ENCODE measurements at regions not wholly inside any gene's neighbourhood (a gene's known extent, or its start where the extent isn't known, plus 50 kb on each side); places are given as distances from the start of the nearest gene placed in this dataset.

DNA sequence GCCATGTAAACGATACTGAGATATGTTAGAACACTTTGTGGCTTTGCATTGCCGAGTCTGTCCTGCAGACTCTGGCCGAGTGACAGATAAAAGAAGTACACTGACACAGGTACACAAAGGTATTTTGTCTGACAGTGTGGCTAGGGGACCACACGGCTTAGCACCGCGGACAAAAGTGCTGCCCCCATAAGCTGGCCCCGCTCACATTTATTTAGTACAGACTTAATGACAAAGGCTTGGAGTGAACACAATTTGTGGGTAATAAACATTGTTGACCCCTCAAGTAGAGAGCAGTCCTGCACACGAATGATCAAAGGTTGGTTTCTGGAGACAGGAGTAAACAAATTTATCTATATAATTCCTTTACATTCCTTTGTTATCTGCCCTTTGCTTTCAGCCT, 976.8 kb downstream of the TRAM1L1 start:
- Mint-ChIP-seq H3K27me3 (ENCODE audit: insufficient read depth, low read depth, poor library complexity) (peaks cover 2% of the 10 kb centered on the region), H3K9me3 (no peaks in the 10 kb centered on the region; the same call in 2 of the 3 replicates), H3K4me1 (no peaks in the 10 kb centered on the region), H3K36me3 (ENCODE audit: low read depth) (no peaks in the 10 kb centered on the region), H3K4me3 (no peak overlapping the region), H3K27ac (no peak overlapping the region)
- DNase-seq (ENCODE audit: low spot score) (no peak), ATAC-seq (no peak)
- no peak overlapping the region for H2AFZ ChIP-seq
- no peaks in the 10 kb centered on the region for H3K79me2 ChIP-seq (replicated peaks; ENCODE audit: insufficient read depth)
- no peaks in the 10 kb centered on the region for H4K20me1 ChIP-seq (replicated peaks; ENCODE audit: insufficient read depth)
- TF ChIP-seq ZNF114 (CRISPR knock-in tag; IDR thresholded peaks at IDR 0.05) (no peak), STAT1 (IDR thresholded peaks at IDR 0.05; ENCODE audit: unreplicated experiment) (no peak), ZNF331 (CRISPR knock-in tag; IDR thresholded peaks at IDR 0.05; ENCODE audit: low read depth) (no peak), POLR2AphosphoS5 (IDR thresholded peaks at IDR 0.05; ENCODE audit: low read depth) (no peak)
- TF ChIP-seq, protein P1, sequence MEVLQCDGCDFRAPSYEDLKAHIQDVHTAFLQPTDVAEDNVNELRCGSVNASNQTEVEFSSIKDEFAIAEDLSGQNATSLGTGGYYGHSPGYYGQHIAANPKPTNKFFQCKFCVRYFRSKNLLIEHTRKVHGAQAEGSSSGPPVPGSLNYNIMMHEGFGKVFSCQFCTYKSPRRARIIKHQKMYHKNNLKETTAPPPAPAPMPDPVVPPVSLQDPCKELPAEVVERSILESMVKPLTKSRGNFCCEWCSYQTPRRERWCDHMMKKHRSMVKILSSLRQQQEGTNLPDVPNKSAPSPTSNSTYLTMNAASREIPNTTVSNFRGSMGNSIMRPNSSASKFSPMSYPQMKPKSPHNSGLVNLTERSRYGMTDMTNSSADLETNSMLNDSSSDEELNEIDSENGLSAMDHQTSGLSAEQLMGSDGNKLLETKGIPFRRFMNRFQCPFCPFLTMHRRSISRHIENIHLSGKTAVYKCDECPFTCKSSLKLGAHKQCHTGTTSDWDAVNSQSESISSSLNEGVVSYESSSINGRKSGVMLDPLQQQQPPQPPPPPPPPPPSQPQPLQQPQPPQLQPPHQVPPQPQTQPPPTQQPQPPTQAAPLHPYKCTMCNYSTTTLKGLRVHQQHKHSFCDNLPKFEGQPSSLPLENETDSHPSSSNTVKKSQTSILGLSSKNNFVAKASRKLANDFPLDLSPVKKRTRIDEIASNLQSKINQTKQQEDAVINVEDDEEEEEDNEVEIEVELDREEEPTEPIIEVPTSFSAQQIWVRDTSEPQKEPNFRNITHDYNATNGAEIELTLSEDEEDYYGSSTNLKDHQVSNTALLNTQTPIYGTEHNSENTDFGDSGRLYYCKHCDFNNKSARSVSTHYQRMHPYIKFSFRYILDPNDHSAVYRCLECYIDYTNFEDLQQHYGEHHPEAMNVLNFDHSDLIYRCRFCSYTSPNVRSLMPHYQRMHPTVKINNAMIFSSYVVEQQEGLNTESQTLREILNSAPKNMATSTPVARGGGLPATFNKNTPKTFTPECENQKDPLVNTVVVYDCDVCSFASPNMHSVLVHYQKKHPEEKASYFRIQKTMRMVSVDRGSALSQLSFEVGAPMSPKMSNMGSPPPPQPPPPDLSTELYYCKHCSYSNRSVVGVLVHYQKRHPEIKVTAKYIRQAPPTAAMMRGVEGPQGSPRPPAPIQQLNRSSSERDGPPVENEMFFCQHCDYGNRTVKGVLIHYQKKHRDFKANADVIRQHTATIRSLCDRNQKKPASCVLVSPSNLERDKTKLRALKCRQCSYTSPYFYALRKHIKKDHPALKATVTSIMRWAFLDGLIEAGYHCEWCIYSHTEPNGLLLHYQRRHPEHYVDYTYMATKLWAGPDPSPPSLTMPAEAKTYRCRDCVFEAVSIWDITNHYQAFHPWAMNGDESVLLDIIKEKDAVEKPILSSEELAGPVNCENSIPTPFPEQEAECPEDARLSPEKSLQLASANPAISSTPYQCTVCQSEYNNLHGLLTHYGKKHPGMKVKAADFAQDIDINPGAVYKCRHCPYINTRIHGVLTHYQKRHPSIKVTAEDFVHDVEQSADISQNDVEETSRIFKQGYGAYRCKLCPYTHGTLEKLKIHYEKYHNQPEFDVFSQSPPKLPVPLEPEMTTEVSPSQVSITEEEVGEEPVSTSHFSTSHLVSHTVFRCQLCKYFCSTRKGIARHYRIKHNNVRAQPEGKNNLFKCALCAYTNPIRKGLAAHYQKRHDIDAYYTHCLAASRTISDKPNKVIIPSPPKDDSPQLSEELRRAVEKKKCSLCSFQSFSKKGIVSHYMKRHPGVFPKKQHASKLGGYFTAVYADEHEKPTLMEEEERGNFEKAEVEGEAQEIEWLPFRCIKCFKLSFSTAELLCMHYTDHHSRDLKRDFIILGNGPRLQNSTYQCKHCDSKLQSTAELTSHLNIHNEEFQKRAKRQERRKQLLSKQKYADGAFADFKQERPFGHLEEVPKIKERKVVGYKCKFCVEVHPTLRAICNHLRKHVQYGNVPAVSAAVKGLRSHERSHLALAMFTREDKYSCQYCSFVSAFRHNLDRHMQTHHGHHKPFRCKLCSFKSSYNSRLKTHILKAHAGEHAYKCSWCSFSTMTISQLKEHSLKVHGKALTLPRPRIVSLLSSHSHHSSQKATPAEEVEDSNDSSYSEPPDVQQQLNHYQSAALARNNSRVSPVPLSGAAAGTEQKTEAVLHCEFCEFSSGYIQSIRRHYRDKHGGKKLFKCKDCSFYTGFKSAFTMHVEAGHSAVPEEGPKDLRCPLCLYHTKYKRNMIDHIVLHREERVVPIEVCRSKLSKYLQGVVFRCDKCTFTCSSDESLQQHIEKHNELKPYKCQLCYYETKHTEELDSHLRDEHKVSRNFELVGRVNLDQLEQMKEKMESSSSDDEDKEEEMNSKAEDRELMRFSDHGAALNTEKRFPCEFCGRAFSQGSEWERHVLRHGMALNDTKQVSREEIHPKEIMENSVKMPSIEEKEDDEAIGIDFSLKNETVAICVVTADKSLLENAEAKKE (CRISPR knock-in tag; IDR thresholded peaks at IDR 0.05) = no peak
- TF ChIP-seq, protein P2, sequence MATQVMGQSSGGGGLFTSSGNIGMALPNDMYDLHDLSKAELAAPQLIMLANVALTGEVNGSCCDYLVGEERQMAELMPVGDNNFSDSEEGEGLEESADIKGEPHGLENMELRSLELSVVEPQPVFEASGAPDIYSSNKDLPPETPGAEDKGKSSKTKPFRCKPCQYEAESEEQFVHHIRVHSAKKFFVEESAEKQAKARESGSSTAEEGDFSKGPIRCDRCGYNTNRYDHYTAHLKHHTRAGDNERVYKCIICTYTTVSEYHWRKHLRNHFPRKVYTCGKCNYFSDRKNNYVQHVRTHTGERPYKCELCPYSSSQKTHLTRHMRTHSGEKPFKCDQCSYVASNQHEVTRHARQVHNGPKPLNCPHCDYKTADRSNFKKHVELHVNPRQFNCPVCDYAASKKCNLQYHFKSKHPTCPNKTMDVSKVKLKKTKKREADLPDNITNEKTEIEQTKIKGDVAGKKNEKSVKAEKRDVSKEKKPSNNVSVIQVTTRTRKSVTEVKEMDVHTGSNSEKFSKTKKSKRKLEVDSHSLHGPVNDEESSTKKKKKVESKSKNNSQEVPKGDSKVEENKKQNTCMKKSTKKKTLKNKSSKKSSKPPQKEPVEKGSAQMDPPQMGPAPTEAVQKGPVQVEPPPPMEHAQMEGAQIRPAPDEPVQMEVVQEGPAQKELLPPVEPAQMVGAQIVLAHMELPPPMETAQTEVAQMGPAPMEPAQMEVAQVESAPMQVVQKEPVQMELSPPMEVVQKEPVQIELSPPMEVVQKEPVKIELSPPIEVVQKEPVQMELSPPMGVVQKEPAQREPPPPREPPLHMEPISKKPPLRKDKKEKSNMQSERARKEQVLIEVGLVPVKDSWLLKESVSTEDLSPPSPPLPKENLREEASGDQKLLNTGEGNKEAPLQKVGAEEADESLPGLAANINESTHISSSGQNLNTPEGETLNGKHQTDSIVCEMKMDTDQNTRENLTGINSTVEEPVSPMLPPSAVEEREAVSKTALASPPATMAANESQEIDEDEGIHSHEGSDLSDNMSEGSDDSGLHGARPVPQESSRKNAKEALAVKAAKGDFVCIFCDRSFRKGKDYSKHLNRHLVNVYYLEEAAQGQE (IDR thresholded peaks at IDR 0.05; ENCODE audit: unreplicated experiment) = no peak
- TF ChIP-seq, protein P3, sequence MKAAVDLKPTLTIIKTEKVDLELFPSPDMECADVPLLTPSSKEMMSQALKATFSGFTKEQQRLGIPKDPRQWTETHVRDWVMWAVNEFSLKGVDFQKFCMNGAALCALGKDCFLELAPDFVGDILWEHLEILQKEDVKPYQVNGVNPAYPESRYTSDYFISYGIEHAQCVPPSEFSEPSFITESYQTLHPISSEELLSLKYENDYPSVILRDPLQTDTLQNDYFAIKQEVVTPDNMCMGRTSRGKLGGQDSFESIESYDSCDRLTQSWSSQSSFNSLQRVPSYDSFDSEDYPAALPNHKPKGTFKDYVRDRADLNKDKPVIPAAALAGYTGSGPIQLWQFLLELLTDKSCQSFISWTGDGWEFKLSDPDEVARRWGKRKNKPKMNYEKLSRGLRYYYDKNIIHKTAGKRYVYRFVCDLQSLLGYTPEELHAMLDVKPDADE (IDR thresholded peaks at IDR 0.05) = no peak
- no peak overlapping the region for H3K4me2 ChIP-seq
- no peaks in the 10 kb centered on the region for H3K27me3 ChIP-seq (ENCODE audit: insufficient read depth)
- H3K4me3 ChIP-seq = no peak overlapping the region
- H3K9me2 ChIP-seq (ENCODE audit: insufficient read depth) = no peaks in the 10 kb centered on the region
- H3F3A ChIP-seq (replicated peaks; ENCODE audit: low read depth) = no peaks in the 10 kb centered on the region
- H3K36me3 ChIP-seq (ENCODE audit: insufficient read depth) = no peaks in the 10 kb centered on the region
- no peak overlapping the region for H3K27ac ChIP-seq (ENCODE audit: low read depth)
- H3K4me1 ChIP-seq (ENCODE audit: insufficient read depth) = no peaks in the 10 kb centered on the region

Measured in GM23338 (cell line).